Endothelial cell of umbilical vein (primary cell): ENCODE measurements at regions not wholly inside any gene's neighbourhood (a gene's known extent, or its start where the extent isn't known, plus 50 kb on each side); places are given as distances from the start of the nearest gene placed in this dataset.

Source experiments
- BruUV-seq: library from RNA; stranded (reverse); fragments of 400-500 nt; replicated peaks from 2 replicates; lab custom pipeline; 2021; lab: Mats Ljungman, UMichigan
- CTCF ChIA-PET: fragments of 300-600, 350-600 bp; sonication (Branson Sonifier 250); formaldehyde crosslinking; loops from one replicate; lab custom pipeline; 2021; ENCODE audit warnings: antibody characterized with exemption, inconsistent platforms; lab: Charles Lee
- POLR2A ChIA-PET: fragments of 300-600, 350-600 bp; sonication (Branson Sonifier 250); formaldehyde crosslinking; loops from one replicate; lab custom pipeline; 2021; ENCODE audit warnings: antibody characterized with exemption, inconsistent platforms; lab: Charles Lee
- DNase-seq: peaks from one replicate; pipeline ENCODE4 v3.0.0-alpha.2; 2011; ENCODE audit warnings: low read depth, low spot score
- FAIRE-seq: peaks from 2 replicates; lab custom pipeline; 2011; peaks lifted over from hg19 to GRCh38; lab: Jason Lieb, UNC
- H2AFZ ChIP-seq: 2 replicates; pipeline ENCODE4 v1.6.0; 2012; ENCODE audit warnings: low read depth, low read length, control low read depth, inconsistent platforms
- H3K27ac ChIP-seq: 2 replicates; pipeline ENCODE4 v1.5.1; 2011; ENCODE audit warnings: low read depth, mild to moderate bottlenecking, control low read depth, low read length, moderate library complexity; ENCODE audit not compliant: insufficient read depth
- H3K27me3 ChIP-seq, 2 experiments: 2 replicates each; pipeline versions ENCODE4 v1.6.0 to v1.6.1; 2011; ENCODE audit warnings: low read length in 2 of 2, mixed read lengths in 1 of 2; ENCODE audit not compliant: control insufficient read depth in 2 of 2, insufficient read depth in 2 of 2
- H3K36me3 ChIP-seq, 2 experiments: 2 replicates in 1 of 2; 3 replicates in 1 of 2; pipeline ENCODE4 v1.5.1; 2011; ENCODE audit warnings: low read length in 2 of 2, mild to moderate bottlenecking in 1 of 2, moderate library complexity in 1 of 2; ENCODE audit not compliant: control insufficient read depth in 2 of 2, insufficient read depth in 2 of 2; ENCODE audit errors: extremely low read depth in 1 of 2
- H3K4me1 ChIP-seq: 3 replicates; pipeline ENCODE4 v1.5.1; 2011; ENCODE audit warnings: mild to moderate bottlenecking, low read length; ENCODE audit not compliant: control insufficient read depth, insufficient read depth; ENCODE audit errors: extremely low read depth
- H3K4me2 ChIP-seq: 2 replicates; pipeline ENCODE4 v1.6.1; 2011; ENCODE audit warnings: low read length, control low read depth, mixed read lengths; ENCODE audit not compliant: insufficient read depth
- H3K4me3 ChIP-seq, 3 experiments: fragments of 200-600 bp in 1 of 3; sonication (generic), shearing (Covaris generic) in 1 of 3; replicated peaks in 1 of 3; 2 replicates each; pipeline ENCODE4 v1.5.1; 2011 to 2016; ENCODE audit warnings: control low read depth in 3 of 3, low read length in 3 of 3, mild to moderate bottlenecking in 2 of 3, inconsistent platforms in 1 of 3, low read depth in 1 of 3, moderate library complexity in 1 of 3; ENCODE audit not compliant: insufficient read depth in 1 of 3
- H3K79me2 ChIP-seq: 2 replicates; pipeline ENCODE4 v1.6.0; 2012; ENCODE audit warnings: low read length, inconsistent platforms; ENCODE audit not compliant: control insufficient read depth, insufficient read depth
- H3K9ac ChIP-seq: replicated peaks from 2 replicates; pipeline ENCODE3; 2011; ENCODE audit warnings: low read length, control low read depth; ENCODE audit not compliant: insufficient read depth; ENCODE audit errors: extremely low read depth
- H3K9me1 ChIP-seq: replicated peaks from 3 replicates; pipeline ENCODE4 v1.6.0; 2011; ENCODE audit warnings: mild to moderate bottlenecking, low read length; ENCODE audit not compliant: control insufficient read depth, insufficient read depth; ENCODE audit errors: extremely low read depth
- H3K9me3 ChIP-seq: replicated peaks from 2 replicates; pipeline ENCODE4 v1.5.1; 2012; ENCODE audit warnings: low read length, inconsistent platforms; ENCODE audit not compliant: control insufficient read depth, insufficient read depth
- H4K20me1 ChIP-seq: replicated peaks from 2 replicates; pipeline ENCODE3; 2011; ENCODE audit warnings: mild to moderate bottlenecking, low read length; ENCODE audit not compliant: control insufficient read depth, insufficient read depth; ENCODE audit errors: extremely low read depth
- CTCF ChIP-seq, 2 donors: IDR thresholded peaks; 1 replicate in 1 of 2; 2 replicates in 1 of 2; pipeline ENCODE4 v1.5.1; 2011; ENCODE audit warnings: low read length in 2 of 2, mild to moderate bottlenecking in 2 of 2, moderate library complexity in 2 of 2, control low read depth in 1 of 2, inconsistent platforms in 1 of 2, low read depth in 1 of 2; ENCODE audit not compliant: insufficient read depth in 1 of 2; ENCODE audit errors: extremely low read depth in 1 of 2
- EZH2 ChIP-seq: IDR thresholded peaks from 2 replicates; pipeline ENCODE4 v1.6.1; 2012; ENCODE audit warnings: borderline replicate concordance, low read depth, mild to moderate bottlenecking, moderate library complexity, low read length, inconsistent platforms; ENCODE audit not compliant: severe bottlenecking
- FOS ChIP-seq: IDR thresholded peaks from 2 replicates; pipeline ENCODE4 v1.6.1; 2011; ENCODE audit warnings: mild to moderate bottlenecking, low read length, moderate library complexity, borderline replicate concordance; ENCODE audit not compliant: insufficient read depth
- GATA2 ChIP-seq: IDR thresholded peaks from 2 replicates; pipeline ENCODE4 v1.7.0; 2011; ENCODE audit warnings: low read depth, mild to moderate bottlenecking, moderate library complexity, mixed read lengths, low read length; ENCODE audit not compliant: insufficient read length, insufficient read depth
- JUN ChIP-seq: IDR thresholded peaks from 2 replicates; pipeline ENCODE4 v1.6.1; 2011; ENCODE audit warnings: borderline replicate concordance, low read depth; ENCODE audit not compliant: insufficient read length, insufficient read depth
- MAX ChIP-seq: IDR thresholded peaks from 2 replicates; pipeline ENCODE4 v1.6.1; 2011; ENCODE audit not compliant: insufficient read depth, insufficient read length
- MYC ChIP-seq: IDR thresholded peaks from one replicate; pipeline ENCODE4 v1.6.1; 2011; ENCODE audit warnings: mild to moderate bottlenecking, low read depth, low read length
- POLR2A ChIP-seq: IDR thresholded peaks from 2 replicates; pipeline ENCODE4 v1.6.1; 2012; ENCODE audit warnings: low read depth, mild to moderate bottlenecking, control low read depth, low read length
- POLR2AphosphoS5 ChIP-seq: IDR thresholded peaks from 2 replicates; pipeline ENCODE4 v1.6.1; 2012; ENCODE audit warnings: low read depth, mild to moderate bottlenecking, control low read depth, low read length, moderate library complexity; ENCODE audit not compliant: insufficient read depth
- dilution Hi-C: fragments of 300-500 bp; cut with MboI; formaldehyde crosslinking; loops from one replicate; pipeline ENCODE4 v1.15.0; 2019; ENCODE audit warnings: low sequenced_read_pairs; ENCODE audit not compliant: extremely low pct_ligation_motif_present
- intact Hi-C: fragments of 100-400 bp; cut with micrococcal nuclease; formaldehyde crosslinking; loops from one replicate; pipeline ENCODE4 v1.10.0; 2022

GRCh38 chr6:144478483-144478882, 193.3 kb downstream of the UTRN start:
- H3K9me3 ChIP-seq, result no peaks in the 10 kb centered on the region
- H3K36me3 ChIP-seq, result peaks cover 10 to 27% of the 10 kb centered on the region in 2 experiments
- dilution Hi-C loops (no loop called here), intact Hi-C loops (no loop called here)
- no peak overlapping the region for H2AFZ ChIP-seq
- CTCF ChIA-PET, result no interaction called here
- no peak overlapping the region for H3K27ac ChIP-seq
- H3K9me1 ChIP-seq, result no peaks in the 10 kb centered on the region
- no peaks in the 10 kb centered on the region for H3K4me1 ChIP-seq
- POLR2A ChIA-PET, result no interaction called here
- no peak for TF ChIP-seq POLR2A
- TF ChIP-seq JUN, result no peak
- TF ChIP-seq GATA2, result no peak
- no peak for TF ChIP-seq CTCF (IDR thresholded peaks at IDR 0.05; ENCODE audit: extremely low read depth in 1 of 2, insufficient read depth in 1 of 2, low read depth in 1 of 2, low read length in 2 of 2)
- H3K4me3 ChIP-seq, result no peak overlapping the region
- no TSS peak for BruUV-seq
- FAIRE-seq (no peak), DNase-seq (no peak)
- H4K20me1 ChIP-seq, result no peaks in the 10 kb centered on the region
- H3K27me3 ChIP-seq, result no peaks in the 10 kb centered on the region
- H3K9ac ChIP-seq, result no peak overlapping the region
- H3K79me2 ChIP-seq, result no peaks in the 10 kb centered on the region
- no peak overlapping the region for H3K4me2 ChIP-seq

- no peaks in the 10 kb centered on the region for H3K27me3 ChIP-seq
- dilution Hi-C loops (no loop called here), intact Hi-C loops (no loop called here)
- H3K9me1 ChIP-seq, result no peaks in the 10 kb centered on the region
- no peak for TF ChIP-seq POLR2A
- TF ChIP-seq FOS, result no peak
- no peak for TF ChIP-seq EZH2
- no peak for TF ChIP-seq JUN
- TF ChIP-seq MAX, result no peak
- no peak for TF ChIP-seq GATA2
- TF ChIP-seq MYC, result no peak
- TF ChIP-seq POLR2AphosphoS5, result no peak
- no peak for TF ChIP-seq CTCF (IDR thresholded peaks at IDR 0.05; ENCODE audit: extremely low read depth in 1 of 2, insufficient read depth in 1 of 2, low read depth in 1 of 2, low read length in 2 of 2)
- BruUV-seq, result no TSS peak
- no peaks in the 10 kb centered on the region for H4K20me1 ChIP-seq
- DNase-seq (no peak), FAIRE-seq (no peak)
- peaks cover 6 to 17% of the 10 kb centered on the region in 2 experiments for H3K36me3 ChIP-seq
- H3K79me2 ChIP-seq, result no peaks in the 10 kb centered on the region
- H3K9me3 ChIP-seq, result no peaks in the 10 kb centered on the region
- no peak overlapping the region for H3K9ac ChIP-seq
- H3K4me3 ChIP-seq, result no peak overlapping the region
- CTCF ChIA-PET, result interaction anchor here (0.9 to 3.6 kb wide), 7 partner anchors 11 to 375 kb away, joined by 3 to 46 read pairs (median 9); partner anchors contain the start of gene UTRN
- H3K27ac ChIP-seq, result no peak overlapping the region
- H3K4me1 ChIP-seq, result no peaks in the 10 kb centered on the region
- H3K4me2 ChIP-seq, result no peak overlapping the region
- POLR2A ChIA-PET, result no interaction called here
- H2AFZ ChIP-seq, result no peak overlapping the region
Observed at GRCh38 chr6:144479991-144480390, 194.9 kb downstream of the UTRN start.
